ENCODE measurements at regions not wholly inside any gene's neighbourhood (a gene's known extent, or its start where the extent isn't known, plus 50 kb on each side); places are given as distances from the start of the nearest gene placed in this dataset.

DNA sequence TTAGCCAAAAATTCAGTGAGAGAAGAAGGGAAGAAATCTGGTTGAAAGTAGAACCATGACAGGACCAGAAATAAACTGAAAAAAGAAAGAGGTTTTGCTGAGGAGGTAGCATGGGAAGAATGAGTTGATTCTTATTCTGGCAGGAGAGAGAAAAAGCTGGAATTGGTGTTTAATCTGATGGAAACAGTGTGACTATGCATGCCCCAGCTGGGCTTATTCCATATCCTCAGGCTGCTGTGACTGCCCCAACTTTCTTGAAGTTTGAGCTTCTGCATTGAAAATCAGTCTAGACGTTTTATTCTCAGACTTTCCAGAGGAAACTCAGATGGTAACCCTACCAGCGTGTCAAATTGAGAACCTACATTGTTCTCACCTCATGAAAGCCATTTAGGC is 352.5 kb upstream of the DCBLD2 start:
- TF ChIP-seq STAG1 (CRISPR knock-in tag; IDR thresholded peaks at IDR 0.05) = no peak
- TF ChIP-seq, protein P1, sequence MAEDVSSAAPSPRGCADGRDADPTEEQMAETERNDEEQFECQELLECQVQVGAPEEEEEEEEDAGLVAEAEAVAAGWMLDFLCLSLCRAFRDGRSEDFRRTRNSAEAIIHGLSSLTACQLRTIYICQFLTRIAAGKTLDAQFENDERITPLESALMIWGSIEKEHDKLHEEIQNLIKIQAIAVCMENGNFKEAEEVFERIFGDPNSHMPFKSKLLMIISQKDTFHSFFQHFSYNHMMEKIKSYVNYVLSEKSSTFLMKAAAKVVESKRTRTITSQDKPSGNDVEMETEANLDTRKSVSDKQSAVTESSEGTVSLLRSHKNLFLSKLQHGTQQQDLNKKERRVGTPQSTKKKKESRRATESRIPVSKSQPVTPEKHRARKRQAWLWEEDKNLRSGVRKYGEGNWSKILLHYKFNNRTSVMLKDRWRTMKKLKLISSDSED (CRISPR knock-in tag; IDR thresholded peaks at IDR 0.05) = no peak
- TF ChIP-seq, protein P2, sequence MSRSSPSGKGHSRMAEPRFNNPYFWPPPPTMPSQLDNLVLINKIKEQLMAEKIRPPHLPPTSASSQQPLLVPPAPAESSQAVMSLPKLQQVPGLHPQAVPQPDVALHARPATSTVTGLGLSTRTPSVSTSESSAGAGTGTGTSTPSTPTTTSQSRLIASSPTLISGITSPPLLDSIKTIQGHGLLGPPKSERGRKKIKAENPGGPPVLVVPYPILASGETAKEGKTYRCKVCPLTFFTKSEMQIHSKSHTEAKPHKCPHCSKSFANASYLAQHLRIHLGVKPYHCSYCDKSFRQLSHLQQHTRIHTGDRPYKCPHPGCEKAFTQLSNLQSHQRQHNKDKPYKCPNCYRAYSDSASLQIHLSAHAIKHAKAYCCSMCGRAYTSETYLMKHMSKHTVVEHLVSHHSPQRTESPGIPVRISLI (CRISPR knock-in tag; IDR thresholded peaks at IDR 0.05; ENCODE audit: borderline replicate concordance) = no peak

Measured in HepG2 (cell line).